Gastroesophageal sphincter (tissue), 4 donors: ENCODE measurements at regions not wholly inside any gene's neighbourhood (a gene's known extent, or its start where the extent isn't known, plus 50 kb on each side); places are given as distances from the start of the nearest gene placed in this dataset.

Experiments used
- ATAC-seq: fragments of 150-250 bp; one replicate; pipeline ENCODE4 v1.9.1; 2016; ENCODE audit warnings: mild to moderate bottlenecking, moderate library complexity
- H3K27ac ChIP-seq, 4 donors: fragments of 200-600 bp; sonication (generic) in 3 of 4; 1 replicate in 3 of 4; 2 replicates in 1 of 4; pipeline ENCODE4 v1.5.1; 2016 to 2019
- H3K27me3 ChIP-seq: fragments of 200-600 bp; sonication (generic); one replicate; pipeline ENCODE4 v1.5.1; 2019
- H3K36me3 ChIP-seq, 2 donors: fragments of 200-600 bp; sonication (generic); one replicate each; pipeline ENCODE4 v1.5.1; 2019; ENCODE audit warnings: control low read depth in 1 of 2
- H3K4me1 ChIP-seq, 3 donors: fragments of 200-600 bp; sonication (generic); 1 replicate in 2 of 3; 2 replicates in 1 of 3; pipeline ENCODE4 v1.5.1; 2016 to 2019; ENCODE audit warnings: control low read depth in 2 of 3
- H3K4me3 ChIP-seq, 2 donors: fragments of 200-600 bp; sonication (generic); one replicate each; pipeline ENCODE4 v1.5.1; 2019; ENCODE audit warnings: mild to moderate bottlenecking in 1 of 2, moderate library complexity in 1 of 2
- H3K9me3 ChIP-seq, 3 donors: fragments of 200-600 bp; sonication (generic); one replicate each; pipeline ENCODE4 v1.5.1; 2017 to 2019; ENCODE audit warnings: control low read depth in 2 of 3
- EP300 ChIP-seq: sonication (generic); formaldehyde crosslinking; IDR thresholded peaks from one replicate; pipeline ENCODE4 v1.6.1; 2017; ENCODE audit warnings: antibody characterized with exemption, mild to moderate bottlenecking
- POLR2A ChIP-seq, 2 donors: fragments of 450-650 bp; IDR thresholded peaks; one replicate each; pipeline ENCODE4 v1.6.1; 2017; ENCODE audit warnings: antibody characterized with exemption in 2 of 2, mild to moderate bottlenecking in 2 of 2, moderate library complexity in 1 of 2
- POLR2AphosphoS5 ChIP-seq: sonication (generic); formaldehyde crosslinking; IDR thresholded peaks from one replicate; pipeline ENCODE4 v1.6.1; 2017; ENCODE audit warnings: antibody characterized with exemption
- WGBS, 2 donors: methylation state at CpG; one replicate each; pipeline ENCODE4 v1.1.5; 2018; ENCODE audit warnings: low coverage in 1 of 2; 5-methylcytosine and 5-hydroxymethylcytosine counted together
- TF ChIP-seq, protein P1 (sequence below), 4 experiments: fragments of 200-600 bp in 2 of 4; fragments of 450-650 bp in 2 of 4; sonication (generic) in 1 of 4; IDR thresholded peaks; one replicate each; pipeline ENCODE4 v1.5.1; 2017 to 2019; ENCODE audit warnings: antibody characterized with exemption in 4 of 4, mild to moderate bottlenecking in 2 of 4, moderate library complexity in 2 of 4

GRCh38 chr15:94930441-94930840 is 699.1 kb downstream of the MCTP2 start:
- Histone ChIP-seq H3K36me3 (no peaks in the 10 kb centered on the region), H3K9me3 (no peaks in the 10 kb centered on the region), H3K4me3 (no peak overlapping the region), H3K27me3 (no peaks in the 10 kb centered on the region), H3K4me1 (no peaks in the 10 kb centered on the region), H3K27ac (no peak overlapping the region)
- TF ChIP-seq POLR2A (IDR thresholded peaks at IDR 0.05) = no peak
- TF ChIP-seq, protein P1, sequence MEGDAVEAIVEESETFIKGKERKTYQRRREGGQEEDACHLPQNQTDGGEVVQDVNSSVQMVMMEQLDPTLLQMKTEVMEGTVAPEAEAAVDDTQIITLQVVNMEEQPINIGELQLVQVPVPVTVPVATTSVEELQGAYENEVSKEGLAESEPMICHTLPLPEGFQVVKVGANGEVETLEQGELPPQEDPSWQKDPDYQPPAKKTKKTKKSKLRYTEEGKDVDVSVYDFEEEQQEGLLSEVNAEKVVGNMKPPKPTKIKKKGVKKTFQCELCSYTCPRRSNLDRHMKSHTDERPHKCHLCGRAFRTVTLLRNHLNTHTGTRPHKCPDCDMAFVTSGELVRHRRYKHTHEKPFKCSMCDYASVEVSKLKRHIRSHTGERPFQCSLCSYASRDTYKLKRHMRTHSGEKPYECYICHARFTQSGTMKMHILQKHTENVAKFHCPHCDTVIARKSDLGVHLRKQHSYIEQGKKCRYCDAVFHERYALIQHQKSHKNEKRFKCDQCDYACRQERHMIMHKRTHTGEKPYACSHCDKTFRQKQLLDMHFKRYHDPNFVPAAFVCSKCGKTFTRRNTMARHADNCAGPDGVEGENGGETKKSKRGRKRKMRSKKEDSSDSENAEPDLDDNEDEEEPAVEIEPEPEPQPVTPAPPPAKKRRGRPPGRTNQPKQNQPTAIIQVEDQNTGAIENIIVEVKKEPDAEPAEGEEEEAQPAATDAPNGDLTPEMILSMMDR (IDR thresholded peaks at IDR 0.05) = no peak
- TF ChIP-seq EP300 = no peak
- no peak for TF ChIP-seq POLR2AphosphoS5
- no peak for ATAC-seq
- 41 to 50% methylated on average over 3 to 4 of the region's 4 CpGs for WGBS, 2 donors

DNA sequence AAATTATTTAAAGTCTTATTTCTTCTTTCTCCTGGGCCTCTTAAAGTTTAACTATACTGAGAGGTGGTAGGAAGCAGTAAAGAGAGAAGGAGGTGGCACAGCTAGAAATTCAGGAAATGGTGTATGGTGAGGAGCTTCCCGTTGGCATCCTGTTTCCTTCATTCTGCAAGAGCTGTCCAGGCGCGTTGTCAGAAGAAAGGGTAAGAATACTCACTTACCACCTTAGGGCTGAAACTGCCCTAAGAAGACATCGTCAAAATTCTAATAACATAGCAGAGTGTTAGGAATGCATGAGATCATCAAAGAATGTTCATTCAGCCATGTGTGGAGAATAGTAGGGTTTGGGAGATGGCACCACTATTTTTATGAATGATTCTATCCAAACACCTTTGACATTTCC is 699.6 kb downstream of the MCTP2 start:
- H3K27me3 ChIP-seq = no peaks in the 10 kb centered on the region
- no peak overlapping the region for H3K27ac ChIP-seq
- TF ChIP-seq POLR2AphosphoS5 (no peak), POLR2A (IDR thresholded peaks at IDR 0.05) (no peak), EP300 (no peak)
- TF ChIP-seq, protein P1 (IDR thresholded peaks at IDR 0.05) = no peak
- WGBS, 2 donors = 54 to 77% methylated on average over 2 to 4 of the region's 4 CpGs
- no peak overlapping the region for H3K4me3 ChIP-seq
- H3K4me1 ChIP-seq = no peaks in the 10 kb centered on the region
- no peaks in the 10 kb centered on the region for H3K36me3 ChIP-seq
- no peak for ATAC-seq
- H3K9me3 ChIP-seq = no peaks in the 10 kb centered on the region

DNA sequence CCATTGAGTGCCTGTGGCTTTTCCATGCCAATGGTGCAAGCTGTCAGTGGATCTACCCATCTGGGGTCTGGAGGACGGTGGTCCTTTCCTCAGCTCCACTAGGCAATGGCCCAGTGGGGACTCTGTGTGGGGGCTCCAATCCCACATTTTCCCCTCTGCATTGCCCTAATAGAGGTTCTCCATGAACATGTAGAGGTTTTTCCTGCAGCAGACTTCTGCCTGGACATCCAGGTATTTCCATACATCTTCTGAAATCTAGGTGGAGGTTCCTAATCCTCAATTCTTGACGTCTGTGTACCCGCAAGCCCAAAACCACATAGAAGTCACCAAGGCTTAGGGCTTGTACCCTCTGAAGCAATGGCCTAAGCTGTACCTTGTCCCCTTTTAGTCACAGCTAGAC is 703.1 kb downstream of the MCTP2 start:
- H3K4me1 ChIP-seq = no peaks in the 10 kb centered on the region
- H3K27me3 ChIP-seq = no peaks in the 10 kb centered on the region
- no peak overlapping the region for H3K27ac ChIP-seq
- no peak overlapping the region for H3K4me3 ChIP-seq
- no peaks in the 10 kb centered on the region for H3K9me3 ChIP-seq
- TF ChIP-seq, protein P1 (IDR thresholded peaks at IDR 0.05) = no peak
- TF ChIP-seq EP300 (no peak), POLR2A (IDR thresholded peaks at IDR 0.05) (no peak), POLR2AphosphoS5 (no peak)
- no peaks in the 10 kb centered on the region for H3K36me3 ChIP-seq
- ATAC-seq = no peak
- WGBS, 2 donors = 80 to 94% methylated on average over 1 to 3 of the region's 3 CpGs

GRCh38 chr15:94937242-94937641 is 705.9 kb downstream of the MCTP2 start:
- 81 to 90% methylated on average over 2 of the region's 2 CpGs for WGBS, 2 donors
- no peak overlapping the region for H3K27ac ChIP-seq
- no peaks in the 10 kb centered on the region for H3K27me3 ChIP-seq
- H3K4me1 ChIP-seq = no peaks in the 10 kb centered on the region
- H3K9me3 ChIP-seq = no peaks in the 10 kb centered on the region
- no peak overlapping the region for H3K4me3 ChIP-seq
- TF ChIP-seq POLR2A (IDR thresholded peaks at IDR 0.05) (no peak), POLR2AphosphoS5 (no peak), EP300 (no peak)
- TF ChIP-seq, protein P1 (IDR thresholded peaks at IDR 0.05) = no peak
- ATAC-seq = no peak
- no peaks in the 10 kb centered on the region for H3K36me3 ChIP-seq

GRCh38 chr15:94943888-94944287 is 712.5 kb downstream of the MCTP2 start:
- no peak for ATAC-seq
- Histone ChIP-seq H3K27ac (no peak overlapping the region), H3K27me3 (no peaks in the 10 kb centered on the region)

More at GRCh38 chr15:94943888-94944287, 712.5 kb downstream of the MCTP2 start:
- Histone ChIP-seq H3K36me3 (no peaks in the 10 kb centered on the region), H3K4me1 (no peaks in the 10 kb centered on the region), H3K4me3 (no peak overlapping the region), H3K9me3 (no peaks in the 10 kb centered on the region)
- TF ChIP-seq POLR2A (IDR thresholded peaks at IDR 0.05) (no peak), POLR2AphosphoS5 (no peak), EP300 (no peak)
- TF ChIP-seq, protein P1 (IDR thresholded peaks at IDR 0.05) = no peak
